ENCODE measurements at regions not wholly inside any gene's neighbourhood (a gene's known extent, or its start where the extent isn't known, plus 50 kb on each side); places are given as distances from the start of the nearest gene placed in this dataset.
A peak's percentile ranks its signal among the peaks of the same experiment; 100 is the strongest.

DNA sequence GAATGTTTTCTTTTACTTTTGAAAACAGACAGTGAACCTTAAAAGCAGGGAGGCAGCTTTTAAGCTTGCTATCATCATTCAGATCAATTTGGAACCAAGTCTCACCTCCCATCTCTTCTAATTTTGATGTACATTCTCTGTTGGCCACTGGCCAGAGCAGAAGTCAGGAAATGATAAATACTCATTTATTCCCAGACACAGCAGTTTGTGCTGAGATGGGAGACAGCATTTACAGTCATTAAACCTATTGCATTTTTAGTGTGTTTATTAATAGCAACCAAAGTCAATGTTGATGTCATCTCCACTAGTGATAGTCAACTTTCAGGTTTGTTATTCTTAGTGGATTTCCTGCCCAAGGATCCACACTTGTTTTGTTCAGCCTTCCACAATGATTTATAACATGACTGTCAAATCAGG lies 320.0 kb upstream of the ATP2B1 start:
- no peak for DNase-seq

- DNase-seq, result no peak
Measured at GRCh38 chr12:90027889-90028634, 319.4 kb upstream of the ATP2B1 start.

- no peak for DNase-seq
Measured at GRCh38 chr12:90027041-90027440, 318.4 kb upstream of the ATP2B1 start.

DNA sequence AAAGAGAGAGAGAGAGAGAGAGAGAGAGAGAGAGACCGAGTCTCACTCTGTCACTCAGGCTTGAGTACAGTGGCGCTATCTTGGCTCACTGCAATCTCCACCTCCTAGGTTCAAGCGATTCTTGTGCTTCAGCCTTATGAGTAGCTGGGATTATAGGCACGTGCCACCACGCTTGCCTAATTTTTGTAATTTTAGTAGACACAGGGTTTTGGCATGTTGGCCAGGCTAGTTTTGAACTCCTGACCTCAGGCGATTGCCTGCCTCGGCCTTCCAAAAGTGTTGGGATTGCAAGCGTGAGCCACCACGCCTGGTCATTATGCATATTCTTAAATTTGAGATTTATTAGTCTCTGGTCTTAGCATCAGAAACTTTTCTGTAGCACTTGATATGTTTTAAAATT lies 317.9 kb upstream of the ATP2B1 start:
- no peak for DNase-seq

GRCh38 chr12:90024262-90024661 lies 315.6 kb upstream of the ATP2B1 start:
- no peak for DNase-seq

DNA sequence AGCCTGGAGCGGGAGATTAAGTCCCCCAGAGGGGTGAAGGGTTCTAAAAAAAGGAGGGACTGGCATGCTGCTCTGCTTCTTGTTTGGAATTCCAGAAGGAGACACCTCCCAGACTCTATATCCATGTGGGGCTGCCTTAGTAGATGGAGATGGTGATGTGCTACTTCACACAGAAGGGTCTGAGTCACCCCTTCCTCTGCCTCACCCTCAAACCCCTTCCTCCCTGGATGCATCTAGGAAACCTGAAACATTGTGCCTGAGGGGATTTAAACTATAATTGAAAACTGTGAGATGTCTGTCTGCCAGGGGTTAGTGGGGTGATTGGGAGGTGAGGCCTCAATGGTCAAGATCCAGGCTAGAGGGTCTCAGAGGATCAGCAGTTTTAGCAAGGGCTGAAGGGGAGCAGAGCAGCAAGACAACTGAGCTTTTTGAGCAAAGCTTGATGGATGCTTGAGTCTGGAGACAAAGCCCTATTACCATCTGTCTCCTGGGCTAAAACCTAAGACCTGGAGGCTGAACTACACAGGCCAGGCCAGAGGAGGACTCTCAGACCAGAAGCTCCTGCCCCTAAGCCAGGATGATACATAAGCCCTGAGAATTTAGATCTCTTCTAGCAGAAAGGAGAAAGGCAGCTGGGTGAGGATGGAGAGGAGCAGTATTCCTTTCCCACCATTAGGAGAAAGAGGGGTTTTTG lies 314.7 kb upstream of the ATP2B1 start:
- DNase-seq, result no peak

DNA sequence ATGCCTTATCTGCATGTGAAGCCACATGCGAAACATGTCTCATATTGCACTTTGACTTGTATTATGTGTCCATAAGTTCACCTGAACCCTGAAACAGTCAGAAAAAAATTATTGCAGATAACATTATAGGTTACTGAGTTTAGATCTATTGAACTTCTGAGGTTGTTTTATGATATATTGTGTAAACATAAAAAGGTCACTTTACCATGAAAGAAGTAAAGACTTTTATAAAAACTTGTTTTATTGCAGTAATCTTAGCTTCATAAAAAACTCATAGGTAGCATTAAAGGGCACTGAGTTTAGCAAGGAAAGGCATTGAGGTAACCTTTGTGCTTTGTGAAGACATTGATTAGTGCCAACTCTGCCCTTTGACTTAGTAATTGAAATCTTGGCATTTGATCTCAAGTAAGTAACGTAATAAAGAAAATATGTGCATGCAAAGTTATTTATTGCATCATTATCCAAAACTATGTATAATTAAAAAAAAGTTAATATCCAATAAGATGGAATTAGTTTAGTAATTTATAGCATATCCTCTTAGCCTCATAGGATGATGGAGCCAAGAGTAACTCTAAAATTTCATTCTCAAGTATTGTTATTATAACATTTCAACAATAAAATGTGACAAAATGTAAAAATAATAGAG lies 313.3 kb upstream of the ATP2B1 start:
- no peak for DNase-seq

- DNase-seq, result no peak
Measured at GRCh38 chr12:90020881-90021280, 312.2 kb upstream of the ATP2B1 start.

GRCh38 chr12:90020436-90020835 lies 311.8 kb upstream of the ATP2B1 start:
- no peak for DNase-seq

GRCh38 chr12:90020014-90020413 lies 311.4 kb upstream of the ATP2B1 start:
- no peak for DNase-seq

GRCh38 chr12:90017316-90017715 lies 308.7 kb upstream of the ATP2B1 start:
- no peak for DNase-seq

DNA sequence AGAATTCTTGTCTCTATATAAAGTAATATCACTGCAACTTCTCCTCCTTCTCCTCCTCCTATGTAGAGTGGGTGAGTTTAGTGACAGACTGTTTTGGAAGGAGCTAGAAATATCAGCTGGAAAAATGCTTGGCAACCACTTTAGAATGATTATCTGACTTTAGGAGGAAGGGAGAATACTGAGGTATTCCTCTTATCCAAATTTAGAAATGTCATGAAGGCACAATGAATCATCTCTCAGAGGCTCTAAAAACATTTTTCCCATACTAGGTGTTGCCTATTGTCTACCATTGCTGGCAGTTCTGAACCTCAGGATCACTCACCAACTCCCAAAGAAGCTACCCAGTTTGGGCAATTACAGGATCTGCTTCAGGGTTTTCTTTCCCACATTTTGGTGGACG lies 306.6 kb upstream of the ATP2B1 start:
- DNase-seq, result no peak

DNA sequence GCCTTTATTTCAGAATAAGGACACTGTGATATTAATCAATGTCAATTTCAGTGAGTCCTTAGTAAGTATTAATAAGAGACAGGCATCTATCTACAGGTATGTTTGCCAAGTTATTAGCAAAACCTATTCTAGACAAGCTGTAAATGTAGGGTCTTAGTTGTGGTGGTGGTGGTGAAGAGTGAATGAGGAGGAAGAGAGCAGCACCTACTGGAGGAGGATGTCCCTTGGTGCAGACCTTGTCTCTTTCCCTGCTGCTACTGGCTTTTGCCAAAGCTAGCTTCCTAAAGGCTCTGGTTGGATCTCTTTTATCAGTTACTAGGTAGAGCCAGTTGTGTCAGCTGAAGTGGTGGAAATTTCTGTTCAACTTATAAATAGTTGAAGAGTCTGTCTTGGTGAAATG lies 304.8 kb upstream of the ATP2B1 start:
- DNase-seq, result no peak

DNA sequence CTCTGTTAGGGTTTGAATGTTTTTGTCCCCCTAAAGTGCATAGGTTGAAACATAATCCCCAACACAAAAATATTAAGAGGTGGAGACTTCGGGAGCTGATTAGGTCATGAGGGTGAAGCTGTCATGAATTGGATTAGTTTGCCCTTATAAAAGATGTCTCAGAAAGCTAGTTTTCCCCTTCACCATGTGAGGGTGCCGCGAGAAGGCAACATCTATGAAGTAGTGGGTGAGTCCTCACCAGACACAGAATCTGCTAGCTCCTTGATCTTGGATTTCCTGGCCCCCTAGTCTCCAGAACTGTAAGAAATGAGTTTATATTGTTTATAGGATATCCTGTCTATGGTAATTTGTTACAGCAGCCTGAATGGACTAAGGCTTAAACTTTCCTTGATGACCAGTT lies 301.5 kb upstream of the ATP2B1 start:
- no peak for DNase-seq

DNA sequence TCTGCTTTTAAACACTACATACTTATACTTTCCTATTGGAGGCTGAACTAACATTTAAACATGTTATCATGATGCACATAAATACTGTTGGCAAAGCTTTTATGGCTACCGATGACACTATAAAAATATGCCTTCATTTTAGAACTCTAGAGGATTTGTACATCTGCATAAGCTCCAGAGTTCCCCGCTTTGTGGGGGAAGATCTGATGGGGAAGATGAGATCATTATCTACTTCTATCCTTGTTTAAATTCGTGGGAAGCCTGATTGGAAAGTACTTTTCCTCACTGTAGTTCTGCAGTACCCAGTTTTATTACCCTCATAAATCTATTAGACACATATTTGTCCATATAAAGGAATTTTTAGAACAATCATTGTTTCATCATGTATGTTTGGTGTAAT lies 299.6 kb upstream of the ATP2B1 start:
- no peak for DNase-seq

GRCh38 chr12:90004319-90005074 lies 295.9 kb upstream of the ATP2B1 start:
- DNase-seq, result no peak

GRCh38 chr12:90003688-90004087 lies 295.1 kb upstream of the ATP2B1 start:
- no peak for DNase-seq

DNA sequence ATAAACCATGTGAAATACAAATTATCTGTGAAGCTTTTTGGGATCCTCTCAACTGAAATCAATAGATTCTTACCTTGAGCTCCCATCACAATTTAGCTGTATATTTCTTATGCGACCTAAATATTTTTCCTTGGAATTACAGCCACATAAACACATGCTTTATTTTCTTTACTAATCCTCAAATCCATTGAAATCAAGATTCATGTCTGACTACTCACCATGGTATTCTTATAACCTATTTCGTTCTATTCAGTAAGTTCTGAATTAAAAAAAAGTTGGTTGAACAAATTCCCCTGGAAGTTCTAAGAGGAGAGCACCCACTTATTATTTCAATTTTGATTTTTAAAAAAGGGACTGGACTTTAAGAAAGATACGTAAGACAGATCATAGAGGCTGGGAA lies 292.1 kb upstream of the ATP2B1 start:
- no peak for DNase-seq

DNA sequence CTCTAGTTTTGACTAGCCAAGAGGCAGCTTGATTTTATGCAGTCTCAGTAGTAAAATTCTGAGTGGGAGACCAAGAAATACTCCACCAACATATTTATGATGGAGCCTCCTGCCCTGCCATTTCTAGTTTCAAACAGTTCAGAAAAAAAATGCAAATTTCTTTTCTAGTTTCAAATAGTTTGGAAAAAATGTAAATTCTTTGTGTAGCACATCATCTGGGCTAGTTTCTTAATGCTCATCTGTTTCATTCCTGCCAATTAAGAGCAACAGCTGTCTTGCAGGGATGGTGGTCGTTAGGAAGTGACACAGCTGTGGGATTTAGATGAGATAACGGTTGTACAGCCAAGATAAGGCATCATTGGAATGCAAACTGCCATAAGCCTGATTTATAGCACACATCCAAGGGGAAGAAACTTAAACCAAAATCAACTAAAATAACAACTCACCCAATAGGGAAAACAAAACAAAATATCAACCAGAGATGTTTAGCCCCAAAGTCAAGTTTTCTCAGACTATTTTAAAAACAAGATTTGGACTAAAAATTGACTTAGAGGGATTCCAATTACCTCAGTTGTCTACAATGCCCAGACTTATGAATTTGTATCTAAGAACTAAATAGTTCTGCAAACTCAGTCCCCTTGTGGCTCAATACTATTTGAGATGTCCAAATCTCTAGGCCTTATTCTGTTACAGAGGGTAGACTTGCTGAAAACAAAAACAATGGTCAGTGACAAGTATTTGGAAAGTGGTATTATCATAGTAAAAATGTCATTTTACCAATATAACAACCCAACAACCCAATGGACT lies 291.3 kb upstream of the ATP2B1 start:
- peak; percentile 60 for DNase-seq

GRCh38 chr12:89995870-89996269 lies 287.2 kb upstream of the ATP2B1 start:
- DNase-seq, result no peak

- no peak for DNase-seq
Measured at GRCh38 chr12:89994911-89995310, 286.3 kb upstream of the ATP2B1 start.

DNA sequence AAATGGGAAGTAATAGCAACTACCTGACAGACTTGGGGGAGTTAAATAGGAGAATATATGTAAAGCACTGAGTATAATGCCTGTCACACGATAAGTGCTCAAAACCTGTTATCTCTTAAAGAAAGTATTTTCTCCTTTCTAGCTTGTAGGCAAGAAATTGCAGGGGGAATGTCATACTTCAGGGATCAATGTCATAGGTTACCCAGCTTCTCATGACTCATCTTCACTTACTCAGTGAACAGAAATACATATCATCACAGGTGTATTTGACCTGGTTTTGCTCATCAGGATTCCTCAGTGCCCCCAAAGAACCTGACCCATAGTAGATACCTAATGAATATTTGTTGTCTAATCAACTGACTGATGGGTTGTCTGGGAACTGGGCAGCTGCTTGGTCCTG lies 285.0 kb upstream of the ATP2B1 start:
- DNase-seq, result no peak
